Dendritic cell treated with granulocyte-macrophage colony-stimulating factor and Interleukin-4, amounts not matched to agents 40 ng/mL and 50 ng/mL, for 4 days (primary cell): ENCODE measurements at regions not wholly inside any gene's neighbourhood (a gene's known extent, or its start where the extent isn't known, plus 50 kb on each side); places are given as distances from the start of the nearest gene placed in this dataset.

Experiments
- H3K27ac Mint-ChIP-seq: one replicate; pipeline ENCODE4 v1.8.0; 2022; ENCODE audit warnings: mild to moderate bottlenecking, mixed read lengths
- H3K27me3 Mint-ChIP-seq: one replicate; pipeline ENCODE4 v1.8.0; 2022; ENCODE audit warnings: mild to moderate bottlenecking, mixed read lengths
- H3K36me3 Mint-ChIP-seq: one replicate; pipeline ENCODE4 v1.8.0; 2022; ENCODE audit warnings: low read depth, mixed read lengths
- H3K4me1 Mint-ChIP-seq: one replicate; pipeline ENCODE4 v1.8.0; 2022; ENCODE audit warnings: low read depth, mixed read lengths
- H3K4me3 Mint-ChIP-seq: one replicate; pipeline ENCODE4 v1.8.0; 2022; ENCODE audit warnings: mild to moderate bottlenecking, moderate library complexity, mixed read lengths
- H3K9me3 Mint-ChIP-seq: one replicate; pipeline ENCODE4 v1.8.0; 2022; ENCODE audit warnings: mixed read lengths
- intact Hi-C: fragments of 100-400 bp; cut with micrococcal nuclease; formaldehyde crosslinking; loops from one replicate; pipeline ENCODE4 v1.15.0; 2022

GRCh38 chr17:69819316-69820087 is 255.5 kb upstream of the KCNJ16 start:
- intact Hi-C loops = no loop called here

GRCh38 chr17:69820876-69821473 is 254.1 kb upstream of the KCNJ16 start:
- intact Hi-C loops = no loop called here
- peaks cover 3% of the 10 kb centered on the region for H3K27me3 Mint-ChIP-seq
- no peak overlapping the region for H3K27ac Mint-ChIP-seq
- H3K9me3 Mint-ChIP-seq = peaks cover 37% of the 10 kb centered on the region
- no peak overlapping the region for H3K4me3 Mint-ChIP-seq
- H3K36me3 Mint-ChIP-seq = no peaks in the 10 kb centered on the region
- H3K4me1 Mint-ChIP-seq = no peaks in the 10 kb centered on the region

More at GRCh38 chr17:69819316-69820087, 255.5 kb upstream of the KCNJ16 start:
- Mint-ChIP-seq H3K4me1 (no peaks in the 10 kb centered on the region), H3K9me3 (peaks cover 27% of the 10 kb centered on the region), H3K36me3 (no peaks in the 10 kb centered on the region), H3K27ac (no peak overlapping the region), H3K27me3 (peaks cover 3% of the 10 kb centered on the region), H3K4me3 (no peak overlapping the region)

DNA sequence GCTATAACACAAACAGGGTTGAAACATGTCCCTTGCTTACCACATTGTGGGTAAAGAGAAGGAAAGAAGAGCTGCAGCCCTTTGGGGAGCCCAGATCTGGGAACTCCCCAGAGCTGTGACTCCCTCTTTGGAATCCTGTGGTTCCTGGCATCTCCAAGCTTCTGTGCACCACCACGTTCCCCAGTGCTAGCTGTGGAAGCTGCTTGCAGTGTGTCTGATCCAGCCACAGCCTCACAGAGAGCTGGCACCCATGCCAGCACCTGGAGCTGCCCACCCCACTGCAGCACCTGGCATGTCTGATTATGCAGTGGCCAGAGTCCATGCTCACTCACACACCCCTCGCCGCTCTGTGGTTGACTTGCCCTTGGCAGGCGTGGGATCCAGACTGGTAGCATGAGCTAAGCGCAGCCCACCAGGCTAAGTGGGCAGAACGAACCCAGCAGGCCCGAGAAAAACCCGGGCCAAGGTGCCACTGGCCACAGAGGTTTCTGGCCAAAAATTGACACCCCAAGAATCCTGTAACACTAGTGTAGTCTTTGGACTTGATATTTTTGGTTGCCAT is 252.6 kb upstream of the KCNJ16 start:
- no peak overlapping the region for H3K4me3 Mint-ChIP-seq
- no peaks in the 10 kb centered on the region for H3K4me1 Mint-ChIP-seq
- H3K36me3 Mint-ChIP-seq = no peaks in the 10 kb centered on the region
- peaks cover 37% of the 10 kb centered on the region for H3K9me3 Mint-ChIP-seq
- intact Hi-C loops = no loop called here
- no peak overlapping the region for H3K27ac Mint-ChIP-seq
- peaks cover 3% of the 10 kb centered on the region for H3K27me3 Mint-ChIP-seq

DNA sequence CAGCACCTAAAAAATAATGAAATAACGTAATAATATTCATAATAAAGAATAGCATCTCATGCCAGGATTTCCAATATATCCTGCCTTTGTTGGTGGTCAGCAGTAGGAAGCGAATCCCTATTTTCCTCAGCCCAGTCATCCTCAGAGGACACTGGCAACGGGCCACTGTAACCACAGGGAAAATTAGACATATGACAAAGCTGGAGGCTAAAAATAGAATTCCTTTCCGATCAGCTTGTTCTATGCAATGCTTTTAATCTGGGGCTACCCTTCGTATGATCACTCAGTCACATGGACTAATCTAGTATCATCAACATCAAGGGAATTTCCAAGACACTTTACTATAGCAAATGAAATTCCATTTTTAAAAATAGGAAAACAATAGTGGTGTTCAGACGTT is 246.9 kb upstream of the KCNJ16 start:
- Mint-ChIP-seq H3K27ac (no peak overlapping the region), H3K4me1 (no peaks in the 10 kb centered on the region), H3K9me3 (peaks cover 20% of the 10 kb centered on the region), H3K36me3 (no peaks in the 10 kb centered on the region), H3K4me3 (no peak overlapping the region), H3K27me3 (no peaks in the 10 kb centered on the region)
- intact Hi-C loops = no loop called here

GRCh38 chr17:69834494-69834893 is 240.5 kb upstream of the KCNJ16 start:
- intact Hi-C loops = no loop called here
- Mint-ChIP-seq H3K9me3 (peaks cover 6% of the 10 kb centered on the region), H3K27me3 (peaks cover under 1% of the 10 kb centered on the region), H3K36me3 (no peaks in the 10 kb centered on the region), H3K4me3 (no peak overlapping the region), H3K4me1 (no peaks in the 10 kb centered on the region), H3K27ac (no peak overlapping the region)

DNA sequence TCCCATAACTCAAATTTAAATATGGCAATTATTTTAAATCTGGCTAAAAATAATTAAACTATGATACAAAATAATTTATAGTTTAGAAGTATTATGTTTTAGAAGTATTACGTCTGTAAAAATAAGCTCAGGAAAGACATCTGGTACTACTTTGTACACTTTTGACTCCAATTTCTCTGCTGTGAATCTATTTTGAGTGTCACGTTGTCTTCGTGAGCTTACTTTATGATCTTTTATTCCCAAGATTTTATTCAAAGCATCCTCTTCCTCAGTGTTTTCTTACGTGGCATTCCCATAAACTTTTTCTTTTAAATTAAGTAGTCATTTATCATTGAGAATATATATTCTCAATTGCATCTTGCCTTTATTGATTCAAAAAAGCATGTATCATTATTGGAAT is 223.3 kb upstream of the KCNJ16 start:
- Mint-ChIP-seq H3K27me3 (no peaks in the 10 kb centered on the region), H3K4me3 (no peak overlapping the region), H3K9me3 (peaks cover 9% of the 10 kb centered on the region)

GRCh38 chr17:69853541-69854224 is 221.3 kb upstream of the KCNJ16 start:
- peaks cover 1% of the 10 kb centered on the region for H3K27me3 Mint-ChIP-seq
- no peaks in the 10 kb centered on the region for H3K36me3 Mint-ChIP-seq
- peaks cover 8% of the 10 kb centered on the region for H3K4me1 Mint-ChIP-seq
- peak overlapping the region; percentile 80 for H3K27ac Mint-ChIP-seq
- peaks cover 15% of the 10 kb centered on the region for H3K9me3 Mint-ChIP-seq
- intact Hi-C loops = no loop called here
- no peak overlapping the region for H3K4me3 Mint-ChIP-seq

More for the DNA sequence above, 223.3 kb upstream of the KCNJ16 start:
- Mint-ChIP-seq H3K4me1 (peaks cover 8% of the 10 kb centered on the region), H3K36me3 (no peaks in the 10 kb centered on the region), H3K27ac (no peak overlapping the region)
- intact Hi-C loops = no loop called here

DNA sequence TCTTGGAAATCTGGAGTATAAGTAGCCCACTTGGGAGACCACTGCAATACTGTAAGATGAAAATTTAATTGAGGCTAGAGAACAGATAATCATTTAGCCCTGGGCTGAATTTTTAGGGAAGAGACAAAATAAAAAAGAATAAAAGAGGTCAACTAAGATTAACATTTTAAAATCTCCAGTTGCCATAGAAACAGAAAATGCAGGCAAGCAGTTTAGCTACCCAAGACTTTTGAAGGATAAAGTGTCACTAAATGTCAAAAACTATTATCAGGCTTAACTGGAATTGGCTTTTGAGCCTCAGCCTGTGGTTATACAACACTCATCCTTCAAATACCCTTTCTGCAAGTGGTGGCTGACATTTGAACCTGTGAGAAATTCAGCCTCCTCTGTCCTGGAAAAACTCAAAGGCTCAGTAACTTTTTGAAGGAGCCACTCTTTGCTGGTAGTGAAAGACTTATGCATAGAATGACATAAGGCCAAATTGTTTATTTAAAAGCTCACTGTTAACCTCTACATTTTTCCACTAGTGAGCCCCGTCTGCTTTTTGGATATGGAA is 220.7 kb upstream of the KCNJ16 start:
- Mint-ChIP-seq H3K27me3 (peaks cover 3% of the 10 kb centered on the region), H3K9me3 (peaks cover 21% of the 10 kb centered on the region), H3K4me1 (peaks cover 8% of the 10 kb centered on the region), H3K27ac (peak overlapping the region; percentile 80), H3K4me3 (no peak overlapping the region), H3K36me3 (no peaks in the 10 kb centered on the region)
- intact Hi-C loops = no loop called here

DNA sequence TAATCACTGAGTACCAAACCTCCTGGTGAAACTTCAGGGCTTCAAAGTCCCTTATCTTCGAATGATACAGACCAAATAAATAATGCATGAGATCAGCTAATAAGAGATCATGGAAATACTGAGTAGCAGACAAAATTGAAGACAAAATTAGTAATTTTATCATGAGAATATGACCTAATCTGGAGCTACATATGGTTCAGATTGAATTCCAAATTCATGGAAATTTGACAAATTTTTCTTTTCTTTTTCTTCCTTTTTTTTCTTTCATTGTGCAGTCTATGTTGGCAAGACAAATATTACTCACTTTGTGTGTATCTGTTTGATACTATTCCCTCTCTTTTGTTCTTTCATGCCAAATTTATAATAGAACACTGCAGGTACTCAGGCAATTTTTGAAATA is 218.1 kb upstream of the KCNJ16 start:
- intact Hi-C loops = no loop called here
- H3K36me3 Mint-ChIP-seq = no peaks in the 10 kb centered on the region
- H3K27me3 Mint-ChIP-seq = peaks cover 3% of the 10 kb centered on the region
- H3K4me1 Mint-ChIP-seq = peaks cover 8% of the 10 kb centered on the region
- no peak overlapping the region for H3K4me3 Mint-ChIP-seq
- no peak overlapping the region for H3K27ac Mint-ChIP-seq
- H3K9me3 Mint-ChIP-seq = peaks cover 21% of the 10 kb centered on the region

DNA sequence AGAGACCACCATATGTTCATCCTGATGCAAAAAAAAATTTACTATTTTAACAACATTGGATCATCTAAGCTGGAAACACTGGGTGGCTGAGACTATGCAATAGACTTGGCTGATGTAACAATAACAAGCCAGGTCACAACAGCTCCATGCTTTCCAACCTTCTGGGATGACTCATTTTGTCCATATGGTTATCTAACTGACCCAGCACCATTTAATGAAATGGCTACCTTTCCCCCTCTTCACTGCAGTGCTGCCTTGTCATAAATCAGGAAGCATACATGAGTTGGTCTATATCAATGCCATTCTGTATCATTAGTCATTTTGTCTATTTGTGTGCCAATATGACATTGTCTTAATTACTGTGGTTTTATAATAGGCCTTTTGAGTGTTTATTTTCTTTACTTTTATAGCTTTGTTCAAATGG is 217.6 kb upstream of the KCNJ16 start:
- Mint-ChIP-seq H3K9me3 (peaks cover 21% of the 10 kb centered on the region), H3K27me3 (peaks cover 3% of the 10 kb centered on the region), H3K27ac (no peak overlapping the region), H3K36me3 (no peaks in the 10 kb centered on the region), H3K4me1 (peaks cover 8% of the 10 kb centered on the region), H3K4me3 (no peak overlapping the region)
- intact Hi-C loops = no loop called here

DNA sequence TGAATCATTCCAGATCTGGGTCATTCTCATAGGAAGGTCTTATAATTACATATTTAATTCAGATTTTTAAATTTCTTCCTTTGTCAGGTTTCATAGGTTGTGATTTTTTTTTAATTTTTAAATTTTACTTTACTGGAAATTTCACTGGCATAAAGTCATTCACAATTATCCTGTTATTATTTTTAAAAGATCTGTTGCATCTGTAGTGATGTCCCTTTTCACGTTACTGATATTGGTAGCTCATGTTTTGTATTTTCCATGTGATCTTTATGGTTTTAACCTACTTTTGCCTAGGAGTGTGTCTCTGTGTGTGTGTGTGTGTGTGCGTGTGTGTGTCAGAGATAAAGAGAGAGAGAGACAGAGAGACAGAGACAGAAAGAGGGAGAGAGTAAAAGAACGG is 216.6 kb upstream of the KCNJ16 start:
- Mint-ChIP-seq H3K36me3 (no peaks in the 10 kb centered on the region), H3K27me3 (peaks cover 3% of the 10 kb centered on the region), H3K4me3 (no peak overlapping the region), H3K9me3 (peaks cover 21% of the 10 kb centered on the region), H3K4me1 (peaks cover 8% of the 10 kb centered on the region), H3K27ac (no peak overlapping the region)
- intact Hi-C loops = no loop called here

GRCh38 chr17:69860142-69860680 is 214.8 kb upstream of the KCNJ16 start:
- intact Hi-C loops = no loop called here

DNA sequence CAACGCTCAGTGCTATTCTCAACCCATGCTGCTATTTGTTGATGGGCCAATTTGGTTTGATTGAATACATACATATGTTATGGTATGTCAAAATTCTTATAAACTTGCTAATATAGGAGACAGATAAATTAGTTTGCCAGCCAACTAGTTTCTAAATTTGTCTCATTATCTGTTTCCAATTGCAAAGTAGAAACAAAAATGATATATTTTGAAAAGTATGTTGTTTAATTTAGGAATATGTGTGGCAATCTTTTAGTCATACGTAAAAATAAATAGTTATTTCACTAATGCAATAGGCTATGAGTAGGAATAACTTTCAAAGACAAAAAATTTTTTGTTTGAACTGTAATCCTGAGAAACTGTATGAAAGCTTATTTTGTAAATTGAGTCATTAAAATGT is 210.6 kb upstream of the KCNJ16 start:
- no peak overlapping the region for H3K27ac Mint-ChIP-seq
- intact Hi-C loops = no loop called here
- H3K4me1 Mint-ChIP-seq = no peaks in the 10 kb centered on the region
- no peaks in the 10 kb centered on the region for H3K27me3 Mint-ChIP-seq
- H3K4me3 Mint-ChIP-seq = no peak overlapping the region
- H3K36me3 Mint-ChIP-seq = no peaks in the 10 kb centered on the region
- H3K9me3 Mint-ChIP-seq = peaks cover 9% of the 10 kb centered on the region

More at GRCh38 chr17:69860142-69860680, 214.8 kb upstream of the KCNJ16 start:
- Mint-ChIP-seq H3K27me3 (peaks cover 3% of the 10 kb centered on the region), H3K4me1 (peaks cover under 1% of the 10 kb centered on the region), H3K4me3 (no peak overlapping the region), H3K9me3 (peaks cover 21% of the 10 kb centered on the region), H3K36me3 (no peaks in the 10 kb centered on the region), H3K27ac (no peak overlapping the region)
